Ovary (tissue), 7 donors: ENCODE measurements at regions not wholly inside any gene's neighbourhood (a gene's known extent, or its start where the extent isn't known, plus 50 kb on each side); places are given as distances from the start of the nearest gene placed in this dataset.

Experiments used
- DNase-seq, 5 donors: peaks; one replicate each; pipeline ENCODE4 v3.0.0-alpha.2; 2019 to 2020
- H3K27ac ChIP-seq, 2 donors: fragments of 200-600 bp; one replicate each; pipeline versions ENCODE4 v1.5.1 to v1.8.0; 2019 to 2022
- H3K27me3 ChIP-seq: fragments of 200-600 bp; one replicate; pipeline ENCODE4 v1.8.0; 2022
- H3K36me3 ChIP-seq: fragments of 200-600 bp; sonication (generic); one replicate; pipeline ENCODE4 v1.5.1; 2019
- H3K4me1 ChIP-seq: one replicate; pipeline ENCODE4 v1.8.1; 2013; ENCODE audit warnings: mild to moderate bottlenecking, moderate library complexity; ENCODE audit not compliant: insufficient read depth
- H3K4me3 ChIP-seq: fragments of 200-600 bp; sonication (generic); one replicate; pipeline ENCODE4 v1.5.1; 2017
- H3K9me3 ChIP-seq, 2 donors: fragments of 200-600 bp in 1 of 2; sonication (generic) in 1 of 2; one replicate each; pipeline versions ENCODE4 v1.5.1 to v1.8.1; 2013 to 2019; ENCODE audit warnings: mild to moderate bottlenecking in 1 of 2, moderate library complexity in 1 of 2
- CTCF ChIP-seq, 3 donors: fragments of 450-650 bp in 2 of 3; fragments of 200-600 bp in 1 of 3; IDR thresholded peaks; one replicate each; pipeline versions ENCODE4 v1.5.1 to v1.8.0; 2016 to 2022; ENCODE audit warnings: antibody characterized with exemption in 3 of 3, mild to moderate bottlenecking in 1 of 3
- EP300 ChIP-seq: sonication (generic); formaldehyde crosslinking; IDR thresholded peaks from one replicate; pipeline ENCODE4 v1.6.1; 2017; ENCODE audit warnings: antibody characterized with exemption
- POLR2A ChIP-seq: fragments of 450-650 bp; IDR thresholded peaks from one replicate; pipeline ENCODE4 v1.6.1; 2017; ENCODE audit warnings: antibody characterized with exemption, mild to moderate bottlenecking, moderate library complexity
- WGBS, 3 donors: extraction: QIAGEN DNeasy Blood & Tissue Kit in 1 of 3; methylation state at CpG; one replicate each; pipeline versions ENCODE4 v1.1.5 to v1.1.7; 2013 to 2017; 5-methylcytosine and 5-hydroxymethylcytosine counted together
- intact Hi-C, 4 donors: fragments of 100-400 bp; cut with DNase I; formaldehyde crosslinking; loops; one replicate each; pipeline versions ENCODE4 v1.11.0 to v1.15.1; 2022 to 2023
- donor health status: DM: no; HTN: no; CAD: no; lungs with moderate emphysema.
- donor health status: DM: no; HTN: no; CAD: no.
- donor health status: Bipolar disorder and iron deficiency.
- donor health status: DM: no; HTN: no; CAD: no.
- donor health status: DM: yes; HTN: yes; CAD: no.

DNA sequence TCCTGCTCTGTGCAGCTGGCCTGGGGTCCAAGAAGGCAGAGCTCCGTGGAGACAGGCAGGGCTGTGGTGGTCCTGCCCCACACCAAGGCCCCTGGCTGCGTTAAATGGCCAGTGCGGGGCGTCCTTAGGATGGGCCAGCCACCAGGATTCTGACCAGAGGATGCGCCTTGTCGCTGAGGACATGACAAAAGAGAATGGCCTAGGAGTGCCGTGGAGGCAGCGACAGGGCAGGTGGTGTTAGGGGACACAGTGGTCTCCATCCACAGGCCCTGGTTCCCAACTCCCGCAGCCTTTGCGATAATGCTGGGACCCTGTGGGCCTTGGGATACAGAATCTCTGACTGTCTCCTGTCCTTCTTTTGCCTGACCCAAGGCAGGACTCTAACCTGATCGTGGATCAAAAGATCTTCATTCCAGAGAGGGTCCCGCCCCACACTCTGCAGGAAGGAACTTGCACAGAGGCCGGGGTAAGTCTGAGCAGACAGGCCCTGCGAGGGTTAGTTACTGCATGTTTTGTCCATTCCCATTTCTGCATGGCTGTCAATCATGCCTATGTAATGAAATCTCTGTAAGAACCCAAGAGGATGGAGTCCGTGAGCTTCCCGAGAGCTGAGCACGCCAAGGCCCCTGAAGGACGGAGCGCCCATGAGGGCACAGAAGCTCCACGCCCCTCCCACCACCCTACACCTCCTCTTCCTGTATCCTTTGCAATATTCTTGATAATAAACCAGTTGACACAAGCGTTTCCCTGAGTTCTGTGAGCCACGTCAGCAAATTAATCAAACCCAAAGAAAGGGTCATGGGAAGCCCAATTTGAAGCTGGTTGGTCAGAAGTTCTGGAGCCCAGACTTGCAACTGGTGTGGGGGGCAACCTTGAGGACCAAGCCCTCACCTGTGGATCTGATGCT is 251.5 kb upstream of the SALL3 start:
- TF ChIP-seq EP300 (no peak), CTCF (IDR thresholded peaks at IDR 0.05) (no peak), POLR2A (no peak)
- intact Hi-C loops = loop anchor here in 1 of 4 donors (2.0 kb wide), 1 partner anchor 57 kb away; no protein-coding TSS in a partner anchor
- H3K9me3 ChIP-seq = no peaks in the 10 kb centered on the region
- DNase-seq = no peak
- 83 to 85% (median 85%) methylated on average over 22 of the region's 22 CpGs for WGBS, 3 donors
- H3K27me3 ChIP-seq = no peaks in the 10 kb centered on the region
- no peaks in the 10 kb centered on the region for H3K36me3 ChIP-seq
- H3K4me1 ChIP-seq = no peaks in the 10 kb centered on the region
- no peak overlapping the region for H3K4me3 ChIP-seq
- H3K27ac ChIP-seq = no peak overlapping the region

GRCh38 chr18:78728784-78729467 is 250.7 kb upstream of the SALL3 start:
- no peak for TF ChIP-seq CTCF (IDR thresholded peaks at IDR 0.05)
- no peak for TF ChIP-seq EP300
- TF ChIP-seq POLR2A = no peak
- Histone ChIP-seq H3K9me3 (no peaks in the 10 kb centered on the region), H3K27ac (no peak overlapping the region), H3K4me3 (no peak overlapping the region), H3K36me3 (no peaks in the 10 kb centered on the region), H3K27me3 (no peaks in the 10 kb centered on the region), H3K4me1 (no peaks in the 10 kb centered on the region)
- intact Hi-C loops = no loop called here
- 80 to 81% (median 80%) methylated on average over 25 of the region's 25 CpGs for WGBS, 3 donors
- DNase-seq = no peak

- TF ChIP-seq CTCF (IDR thresholded peaks at IDR 0.05) (no peak), POLR2A (no peak), EP300 (no peak)
- Histone ChIP-seq H3K4me3 (no peak overlapping the region), H3K27me3 (no peaks in the 10 kb centered on the region), H3K36me3 (no peaks in the 10 kb centered on the region), H3K9me3 (no peaks in the 10 kb centered on the region), H3K4me1 (no peaks in the 10 kb centered on the region), H3K27ac (no peak overlapping the region)
- no peak for DNase-seq
- 4 to 11% (median 8%) methylated on average over 10 of the region's 10 CpGs for WGBS, 3 donors
- intact Hi-C loops = no loop called here
Measured at GRCh38 chr18:78730546-78730945, 249.1 kb upstream of the SALL3 start.

DNA sequence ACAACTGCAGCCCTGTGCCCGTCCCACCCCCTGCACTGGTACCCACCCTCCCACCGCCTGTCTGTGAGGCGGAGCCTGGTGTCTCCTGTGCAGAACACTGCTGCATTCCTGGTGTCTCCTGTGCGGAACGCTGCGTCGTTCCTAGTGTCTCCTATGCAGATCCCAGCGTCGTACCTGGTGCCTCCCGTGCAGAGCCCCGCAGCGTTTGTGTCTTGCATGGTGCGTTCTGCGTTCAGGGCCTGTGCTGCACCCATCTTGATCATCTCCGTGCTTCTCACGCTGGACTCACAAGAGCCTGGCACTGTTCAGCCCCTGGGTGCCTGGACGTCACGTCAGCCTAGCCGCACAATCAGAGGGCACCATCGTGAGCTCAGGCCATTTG is 248.6 kb upstream of the SALL3 start:
- DNase-seq = no peak
- Histone ChIP-seq H3K4me3 (no peak overlapping the region), H3K4me1 (no peaks in the 10 kb centered on the region), H3K27ac (no peak overlapping the region), H3K9me3 (no peaks in the 10 kb centered on the region), H3K27me3 (no peaks in the 10 kb centered on the region), H3K36me3 (no peaks in the 10 kb centered on the region)
- intact Hi-C loops = no loop called here
- WGBS, 3 donors = 49 to 66% (median 53%) methylated on average over 16 to 20 of the region's 20 CpGs
- no peak for TF ChIP-seq EP300
- TF ChIP-seq POLR2A = no peak
- TF ChIP-seq CTCF (IDR thresholded peaks at IDR 0.05) = no peak
